ENCODE measurements at regions not wholly inside any gene's neighbourhood (a gene's known extent, or its start where the extent isn't known, plus 50 kb on each side); places are given as distances from the start of the nearest gene placed in this dataset.
A peak's percentile ranks its signal among the peaks of the same experiment; 100 is the strongest.

DNA sequence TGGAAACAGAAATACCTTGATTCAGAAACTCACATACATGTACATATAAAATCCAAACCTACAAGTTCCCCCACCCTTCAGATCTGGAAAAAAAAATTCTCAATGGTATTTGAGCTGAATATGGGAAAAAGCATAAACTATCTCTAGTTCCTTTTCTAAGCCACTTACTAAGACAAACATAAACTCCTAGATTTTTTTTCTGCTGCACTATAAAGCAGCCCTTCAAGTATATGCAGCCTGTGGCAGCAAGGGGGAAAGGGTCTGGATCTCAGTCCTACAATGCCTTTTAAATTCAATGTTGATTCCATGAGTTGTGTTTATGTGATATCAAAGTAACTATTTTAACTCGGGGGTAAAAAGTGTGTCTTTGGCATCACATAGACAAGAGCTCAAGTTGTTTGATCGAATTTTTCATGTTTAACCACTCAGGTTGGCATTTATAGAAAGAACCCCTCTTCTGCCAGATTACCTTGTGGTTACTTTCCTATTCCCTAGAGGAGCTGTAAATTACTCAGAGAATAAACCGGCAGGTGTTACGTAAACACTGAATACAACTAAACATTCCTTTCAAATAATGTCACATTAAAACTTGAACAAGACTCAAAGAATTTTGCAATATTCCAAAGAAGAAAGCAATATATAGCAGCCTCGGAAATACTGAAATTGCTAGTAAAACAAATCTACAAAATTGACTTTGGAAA lies 91.8 kb upstream of the FER start:
- no peak overlapping the region for H3K4me3 ChIP-seq (ENCODE audit: low read depth in 1 of 3, low read length in 3 of 3)
- no peaks in the 10 kb centered on the region for H3K4me1 ChIP-seq (ENCODE audit: control insufficient read depth in 3 of 3, insufficient read depth in 2 of 3, low read depth in 1 of 3, low read length in 2 of 3)
- no peaks in the 10 kb centered on the region for H3K36me3 ChIP-seq (ENCODE audit: control insufficient read depth in 3 of 3, insufficient read depth in 2 of 3, low read depth in 1 of 3, low read length in 3 of 3)
- no peak overlapping the region for H3K27ac ChIP-seq (ENCODE audit: low read depth in 1 of 3, low read length in 2 of 3)
- DNase-seq (no peak), FAIRE-seq (no peak)
- no peaks in the 10 kb centered on the region for H3K27me3 ChIP-seq (ENCODE audit: control insufficient read depth in 3 of 3, insufficient read depth in 3 of 3, low read length in 3 of 3)
- no peaks in the 10 kb centered on the region for H3K9me3 ChIP-seq (ENCODE audit: control insufficient read depth in 2 of 2, insufficient read depth in 1 of 2, low read depth in 1 of 2, low read length in 1 of 2)
- 48 to 59% (median 49%) methylated on average over 5 of the region's 5 CpGs for WGBS, 3 donors

DNA sequence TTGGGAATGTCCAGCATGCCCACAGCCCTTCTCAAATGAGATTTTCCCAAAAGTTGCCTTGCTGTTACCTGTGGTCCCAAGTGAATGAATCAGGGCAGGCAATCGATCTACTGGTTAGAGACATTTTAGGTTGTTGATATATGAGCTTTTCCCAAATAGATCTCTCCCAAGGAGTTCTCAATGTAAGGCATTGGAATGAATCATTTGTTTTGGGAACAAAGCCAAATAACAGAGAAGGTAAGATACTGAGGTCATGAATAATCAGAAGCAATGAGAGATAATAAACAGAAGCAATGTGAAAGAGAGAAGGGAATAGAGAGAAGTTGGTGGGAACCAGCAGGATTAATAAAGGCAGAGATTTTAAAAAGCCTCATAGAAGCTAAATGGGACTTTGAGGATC lies 93.6 kb upstream of the FER start:
- Histone ChIP-seq H3K4me3 (ENCODE audit: low read depth in 1 of 3, low read length in 3 of 3) (no peak overlapping the region), H3K4me1 (ENCODE audit: control insufficient read depth in 3 of 3, insufficient read depth in 2 of 3, low read depth in 1 of 3, low read length in 2 of 3) (no peaks in the 10 kb centered on the region), H3K27me3 (ENCODE audit: control insufficient read depth in 3 of 3, insufficient read depth in 3 of 3, low read length in 3 of 3) (no peaks in the 10 kb centered on the region), H3K9me3 (ENCODE audit: control insufficient read depth in 2 of 2, insufficient read depth in 1 of 2, low read depth in 1 of 2, low read length in 1 of 2) (no peaks in the 10 kb centered on the region), H3K27ac (ENCODE audit: low read depth in 1 of 3, low read length in 2 of 3) (no peak overlapping the region), H3K36me3 (ENCODE audit: control insufficient read depth in 3 of 3, insufficient read depth in 2 of 3, low read depth in 1 of 3, low read length in 3 of 3) (no peaks in the 10 kb centered on the region)
- 56 to 80% (median 74%) methylated on average over 1 of the region's 1 CpG for WGBS, 3 donors
- DNase-seq (no peak), FAIRE-seq (no peak)

DNA sequence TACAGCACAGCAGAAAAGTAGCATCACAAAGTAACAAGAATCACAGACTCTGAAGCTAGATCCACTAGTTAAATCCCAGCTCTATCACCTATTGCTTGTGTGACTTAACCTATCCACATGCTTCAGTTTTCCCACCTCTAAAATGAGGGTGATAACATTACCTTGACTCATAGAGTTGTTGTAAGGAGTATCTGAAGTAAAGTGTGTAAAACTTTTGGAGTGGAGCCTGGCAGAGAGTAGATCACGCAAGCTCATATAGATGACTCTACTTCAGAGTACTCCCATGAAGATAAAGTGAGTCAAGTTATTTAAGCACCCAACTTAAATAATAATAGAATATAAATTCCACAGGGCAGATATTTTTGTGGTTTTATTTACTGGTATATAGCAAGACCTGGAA lies 94.5 kb upstream of the FER start:
- Histone ChIP-seq H3K27me3 (ENCODE audit: control insufficient read depth in 3 of 3, insufficient read depth in 3 of 3, low read length in 3 of 3) (no peaks in the 10 kb centered on the region), H3K9me3 (ENCODE audit: control insufficient read depth in 2 of 2, insufficient read depth in 1 of 2, low read depth in 1 of 2, low read length in 1 of 2) (no peaks in the 10 kb centered on the region), H3K4me1 (ENCODE audit: control insufficient read depth in 3 of 3, insufficient read depth in 2 of 3, low read depth in 1 of 3, low read length in 2 of 3) (no peaks in the 10 kb centered on the region), H3K27ac (ENCODE audit: low read depth in 1 of 3, low read length in 2 of 3) (no peak overlapping the region), H3K36me3 (ENCODE audit: control insufficient read depth in 3 of 3, insufficient read depth in 2 of 3, low read depth in 1 of 3, low read length in 3 of 3) (no peaks in the 10 kb centered on the region), H3K4me3 (ENCODE audit: low read depth in 1 of 3, low read length in 3 of 3) (no peak overlapping the region)
- WGBS, 3 donors = 97 to 98% (median 97%) methylated on average over 1 of the region's 1 CpG
- DNase-seq (no peak), FAIRE-seq (no peak)

DNA sequence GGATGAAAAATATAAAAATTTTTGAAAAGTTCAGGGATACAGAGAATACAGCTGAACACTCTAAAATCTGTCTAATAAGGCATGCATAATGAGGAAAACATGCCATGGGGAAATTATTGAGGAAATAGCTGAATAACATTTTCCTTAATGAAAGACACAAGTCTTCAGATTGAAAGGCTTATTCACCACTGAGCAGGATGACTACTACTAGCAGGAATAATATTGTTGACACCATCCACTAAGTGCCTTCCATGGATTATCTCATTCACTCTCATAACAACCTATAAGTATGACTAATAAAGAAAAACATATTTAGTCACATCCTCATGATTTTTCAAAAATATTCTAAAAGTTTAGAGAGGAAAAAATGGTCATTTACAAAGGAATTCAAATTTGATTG lies 96.7 kb upstream of the FER start:
- FAIRE-seq = no peak

DNA sequence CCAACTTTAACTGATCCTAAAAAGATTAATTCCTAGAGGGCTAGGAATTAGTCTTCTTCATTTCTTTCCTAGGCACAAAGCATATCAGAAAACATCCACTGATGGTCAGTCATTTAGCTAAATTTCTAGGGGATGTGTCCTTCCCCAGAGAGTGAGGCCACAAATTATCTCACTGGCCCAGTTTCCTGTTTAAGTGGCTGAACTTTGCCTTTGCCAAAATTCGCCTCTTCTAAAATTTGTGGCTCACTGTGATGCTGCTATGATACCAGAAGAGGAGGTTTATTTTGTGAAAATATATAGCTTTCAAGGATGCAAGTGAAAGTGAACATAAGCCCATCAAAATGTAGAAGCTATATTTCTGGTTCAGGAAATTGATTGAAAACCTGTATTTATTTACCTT lies 98.1 kb upstream of the FER start:
- no peak for FAIRE-seq
- no peak for DNase-seq
- no peaks in the 10 kb centered on the region for H3K36me3 ChIP-seq (ENCODE audit: control insufficient read depth in 3 of 3, insufficient read depth in 2 of 3, low read depth in 1 of 3, low read length in 3 of 3)
- no peaks in the 10 kb centered on the region for H3K4me1 ChIP-seq (ENCODE audit: control insufficient read depth in 3 of 3, insufficient read depth in 2 of 3, low read depth in 1 of 3, low read length in 2 of 3)
- WGBS, 3 donors = 67 to 76% (median 70%) methylated on average over 1 of the region's 1 CpG
- H3K27me3 ChIP-seq (ENCODE audit: control insufficient read depth in 3 of 3, insufficient read depth in 3 of 3, low read length in 3 of 3) = no peaks in the 10 kb centered on the region
- no peak overlapping the region for H3K27ac ChIP-seq (ENCODE audit: low read depth in 1 of 3, low read length in 2 of 3)
- no peak overlapping the region for H3K4me3 ChIP-seq (ENCODE audit: low read depth in 1 of 3, low read length in 3 of 3)
- peaks cover 0 to 10% of the 10 kb centered on the region in 2 donors for H3K9me3 ChIP-seq (ENCODE audit: control insufficient read depth in 2 of 2, insufficient read depth in 1 of 2, low read depth in 1 of 2, low read length in 1 of 2)

More for the DNA sequence above, 96.7 kb upstream of the FER start:
- Histone ChIP-seq H3K27ac (ENCODE audit: low read depth in 1 of 3, low read length in 2 of 3) (no peak overlapping the region), H3K9me3 (ENCODE audit: control insufficient read depth in 2 of 2, insufficient read depth in 1 of 2, low read depth in 1 of 2, low read length in 1 of 2) (peaks cover 0 to 10% of the 10 kb centered on the region in 2 donors), H3K36me3 (ENCODE audit: control insufficient read depth in 3 of 3, insufficient read depth in 2 of 3, low read depth in 1 of 3, low read length in 3 of 3) (no peaks in the 10 kb centered on the region), H3K27me3 (ENCODE audit: control insufficient read depth in 3 of 3, insufficient read depth in 3 of 3, low read length in 3 of 3) (no peaks in the 10 kb centered on the region), H3K4me3 (ENCODE audit: low read depth in 1 of 3, low read length in 3 of 3) (no peak overlapping the region), H3K4me1 (ENCODE audit: control insufficient read depth in 3 of 3, insufficient read depth in 2 of 3, low read depth in 1 of 3, low read length in 2 of 3) (no peaks in the 10 kb centered on the region)
- no peak for DNase-seq

DNA sequence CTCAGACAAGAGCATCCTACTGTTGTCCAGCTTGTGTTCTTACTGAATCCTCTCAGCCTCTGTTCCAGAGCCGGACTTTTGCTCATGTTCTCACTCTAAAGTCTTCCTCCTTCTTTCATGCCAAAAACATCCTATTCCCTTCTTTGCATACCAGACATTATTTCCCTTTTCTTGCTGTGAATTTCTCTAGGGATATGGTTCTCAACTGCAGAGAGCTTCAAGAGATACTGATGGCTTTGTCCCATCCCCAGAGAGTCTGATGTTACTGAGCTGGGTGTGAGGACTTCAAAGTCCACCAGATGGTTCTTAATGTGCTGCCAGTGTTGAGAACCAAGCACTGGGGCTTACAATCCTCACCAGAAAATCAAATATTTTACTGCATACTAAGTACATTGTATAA lies 98.6 kb upstream of the FER start:
- Histone ChIP-seq H3K36me3 (ENCODE audit: control insufficient read depth in 3 of 3, insufficient read depth in 2 of 3, low read depth in 1 of 3, low read length in 3 of 3) (no peaks in the 10 kb centered on the region), H3K27ac (ENCODE audit: low read depth in 1 of 3, low read length in 2 of 3) (no peak overlapping the region), H3K4me1 (ENCODE audit: control insufficient read depth in 3 of 3, insufficient read depth in 2 of 3, low read depth in 1 of 3, low read length in 2 of 3) (no peaks in the 10 kb centered on the region), H3K4me3 (ENCODE audit: low read depth in 1 of 3, low read length in 3 of 3) (no peak overlapping the region), H3K9me3 (ENCODE audit: control insufficient read depth in 2 of 2, insufficient read depth in 1 of 2, low read depth in 1 of 2, low read length in 1 of 2) (peaks cover 0 to 10% of the 10 kb centered on the region in 2 donors), H3K27me3 (ENCODE audit: control insufficient read depth in 3 of 3, insufficient read depth in 3 of 3, low read length in 3 of 3) (no peaks in the 10 kb centered on the region)
- DNase-seq = no peak
- FAIRE-seq = no peak
- 86 to 97% (median 92%) methylated on average over 1 of the region's 1 CpG for WGBS, 3 donors

DNA sequence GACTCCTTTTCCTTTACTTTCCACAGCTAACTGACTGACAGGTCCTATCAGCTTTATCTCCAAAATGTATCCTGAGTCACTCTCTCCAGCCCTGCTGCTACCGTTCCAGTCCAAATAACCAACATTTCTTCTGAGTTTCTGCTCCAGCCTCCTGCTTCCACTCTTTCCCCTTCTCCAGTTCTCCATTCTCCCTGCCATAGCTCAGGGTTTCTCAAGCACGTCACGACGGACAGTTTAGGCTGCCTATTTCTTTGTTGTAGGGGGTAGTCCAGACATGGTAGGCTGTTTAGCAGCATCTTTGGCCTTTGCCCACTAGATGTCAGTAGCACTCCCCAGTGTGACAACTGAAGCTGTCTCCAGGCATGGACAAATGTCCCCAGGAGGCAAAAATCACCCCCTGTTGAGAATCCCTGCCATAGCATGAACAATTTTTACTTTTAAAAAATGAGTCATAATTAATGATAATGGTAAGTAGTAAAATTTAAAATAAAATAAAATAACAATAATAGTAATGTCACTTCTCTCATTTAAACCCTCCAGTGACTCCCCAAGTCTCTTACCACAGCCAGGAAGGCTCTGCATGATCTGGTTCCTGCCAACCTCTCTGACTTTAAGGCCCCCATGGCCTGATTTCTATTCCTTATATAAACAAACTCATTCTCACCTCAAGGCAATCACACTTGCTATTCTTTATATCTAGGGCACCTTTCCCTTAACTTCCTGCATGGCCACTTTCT lies 105.4 kb upstream of the FER start:
- Histone ChIP-seq H3K4me1 (ENCODE audit: control insufficient read depth in 3 of 3, insufficient read depth in 2 of 3, low read depth in 1 of 3, low read length in 2 of 3) (peaks cover 2 to 3% (median 3%) of the 10 kb centered on the region in 3 donors), H3K36me3 (ENCODE audit: control insufficient read depth in 3 of 3, insufficient read depth in 2 of 3, low read depth in 1 of 3, low read length in 3 of 3) (no peaks in the 10 kb centered on the region), H3K9me3 (ENCODE audit: control insufficient read depth in 2 of 2, insufficient read depth in 1 of 2, low read depth in 1 of 2, low read length in 1 of 2) (peaks cover 0 to 3% of the 10 kb centered on the region in 2 donors), H3K27me3 (ENCODE audit: control insufficient read depth in 3 of 3, insufficient read depth in 3 of 3, low read length in 3 of 3) (no peaks in the 10 kb centered on the region), H3K4me3 (ENCODE audit: low read depth in 1 of 3, low read length in 3 of 3) (no peak overlapping the region), H3K27ac (ENCODE audit: low read depth in 1 of 3, low read length in 2 of 3) (no peak overlapping the region)
- DNase-seq (peak; percentile 69 to 71), FAIRE-seq (no peak)
- WGBS, 3 donors = 4 to 8% (median 6%) methylated on average over 4 of the region's 4 CpGs

DNA sequence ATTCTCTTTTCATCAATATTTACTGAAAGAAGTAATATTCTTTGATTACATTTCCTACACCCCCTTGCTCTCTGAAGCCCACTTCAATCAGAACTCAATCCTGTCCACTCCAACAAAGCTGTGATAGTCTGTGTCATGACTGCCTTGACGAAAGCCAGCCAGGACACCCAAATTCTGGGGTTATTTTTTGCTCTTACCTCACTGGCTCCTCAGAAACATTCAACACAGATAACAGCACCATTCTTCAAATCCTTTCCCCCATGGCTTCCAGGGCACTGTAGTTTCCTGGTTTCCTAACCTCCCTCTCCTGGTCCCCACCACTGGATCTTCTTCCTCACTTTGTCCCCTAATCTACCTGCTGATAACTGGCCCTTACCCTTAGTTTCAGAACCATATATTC lies 106.1 kb upstream of the FER start:
- WGBS, 3 donors = 82 to 93% (median 90%) methylated on average over 1 of the region's 1 CpG
- FAIRE-seq (no peak), DNase-seq (no peak)
- H3K9me3 ChIP-seq (ENCODE audit: control insufficient read depth in 2 of 2, insufficient read depth in 1 of 2, low read depth in 1 of 2, low read length in 1 of 2) = no peaks in the 10 kb centered on the region
- H3K27me3 ChIP-seq (ENCODE audit: control insufficient read depth in 3 of 3, insufficient read depth in 3 of 3, low read length in 3 of 3) = no peaks in the 10 kb centered on the region
- peaks cover 2 to 3% (median 3%) of the 10 kb centered on the region in 3 donors for H3K4me1 ChIP-seq (ENCODE audit: control insufficient read depth in 3 of 3, insufficient read depth in 2 of 3, low read depth in 1 of 3, low read length in 2 of 3)
- no peak overlapping the region for H3K27ac ChIP-seq (ENCODE audit: low read depth in 1 of 3, low read length in 2 of 3)
- no peak overlapping the region for H3K4me3 ChIP-seq (ENCODE audit: low read depth in 1 of 3, low read length in 3 of 3)
- no peaks in the 10 kb centered on the region for H3K36me3 ChIP-seq (ENCODE audit: control insufficient read depth in 3 of 3, insufficient read depth in 2 of 3, low read depth in 1 of 3, low read length in 3 of 3)

Data from small intestine (tissue), 7 donors.